BJ (cell line): ENCODE measurements at regions not wholly inside any gene's neighbourhood (a gene's known extent, or its start where the extent isn't known, plus 50 kb on each side); places are given as distances from the start of the nearest gene placed in this dataset.

Experiments used
- CTCF ChIA-PET: fragments of 350-600 bp; formaldehyde crosslinking; extraction: SDS; loops from one replicate; lab custom pipeline; 2021; ENCODE audit warnings: antibody characterized with exemption, inconsistent platforms; lab: Yijun Ruan, JAX
- POLR2A ChIA-PET: fragments of 300-600 bp; sonication (Branson Sonifier 250); formaldehyde crosslinking; extraction: SDS; loops from one replicate; lab custom pipeline; 2021; ENCODE audit warnings: antibody characterized with exemption; lab: Charles Lee
- DNase-seq: peaks from one replicate; pipeline ENCODE4 v3.0.0-alpha.2; 2011; ENCODE audit warnings: low read depth
- H3K27me3 ChIP-seq: 2 replicates; pipeline ENCODE4 v1.6.0; 2011; ENCODE audit warnings: low read length; ENCODE audit not compliant: control insufficient read depth, insufficient read depth
- H3K36me3 ChIP-seq: 2 replicates; pipeline ENCODE4 v1.5.1; 2011; ENCODE audit warnings: low read length; ENCODE audit not compliant: control insufficient read depth, insufficient read depth
- H3K4me3 ChIP-seq: 2 replicates; pipeline ENCODE4 v1.5.1; 2011; ENCODE audit warnings: low read depth, mild to moderate bottlenecking, control low read depth, low read length
- TF ChIP-seq, protein P1 (sequence below): IDR thresholded peaks from 2 replicates; pipeline ENCODE4 v1.5.1; 2011; ENCODE audit warnings: low read depth, mild to moderate bottlenecking, control low read depth, inconsistent platforms, low read length, moderate library complexity; ENCODE audit not compliant: insufficient read depth

DNA sequence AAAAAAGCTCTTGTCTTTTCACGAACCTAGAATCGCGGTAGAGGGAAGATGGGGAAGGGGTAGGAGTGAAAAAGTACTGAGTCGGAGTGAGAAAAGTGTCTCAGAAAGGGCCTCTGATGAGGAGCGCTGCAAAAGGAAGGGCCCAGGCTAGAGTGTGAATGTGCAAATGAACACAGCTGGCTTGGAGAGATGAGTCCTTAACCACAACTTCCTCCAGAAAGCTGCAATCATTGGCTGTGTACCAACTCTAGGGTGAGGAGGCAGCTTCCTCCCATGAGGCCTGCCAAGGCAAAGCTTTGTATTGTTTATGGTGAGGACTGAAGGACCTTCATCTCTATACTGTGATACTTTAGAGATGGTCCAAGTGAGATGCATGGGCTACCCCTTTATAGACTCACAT lies 566.9 kb upstream of the ANO5 start:
- no peak for DNase-seq
- Histone ChIP-seq H3K27me3 (no peaks in the 10 kb centered on the region), H3K4me3 (no peak overlapping the region), H3K36me3 (no peaks in the 10 kb centered on the region)
- TF ChIP-seq, protein P1, sequence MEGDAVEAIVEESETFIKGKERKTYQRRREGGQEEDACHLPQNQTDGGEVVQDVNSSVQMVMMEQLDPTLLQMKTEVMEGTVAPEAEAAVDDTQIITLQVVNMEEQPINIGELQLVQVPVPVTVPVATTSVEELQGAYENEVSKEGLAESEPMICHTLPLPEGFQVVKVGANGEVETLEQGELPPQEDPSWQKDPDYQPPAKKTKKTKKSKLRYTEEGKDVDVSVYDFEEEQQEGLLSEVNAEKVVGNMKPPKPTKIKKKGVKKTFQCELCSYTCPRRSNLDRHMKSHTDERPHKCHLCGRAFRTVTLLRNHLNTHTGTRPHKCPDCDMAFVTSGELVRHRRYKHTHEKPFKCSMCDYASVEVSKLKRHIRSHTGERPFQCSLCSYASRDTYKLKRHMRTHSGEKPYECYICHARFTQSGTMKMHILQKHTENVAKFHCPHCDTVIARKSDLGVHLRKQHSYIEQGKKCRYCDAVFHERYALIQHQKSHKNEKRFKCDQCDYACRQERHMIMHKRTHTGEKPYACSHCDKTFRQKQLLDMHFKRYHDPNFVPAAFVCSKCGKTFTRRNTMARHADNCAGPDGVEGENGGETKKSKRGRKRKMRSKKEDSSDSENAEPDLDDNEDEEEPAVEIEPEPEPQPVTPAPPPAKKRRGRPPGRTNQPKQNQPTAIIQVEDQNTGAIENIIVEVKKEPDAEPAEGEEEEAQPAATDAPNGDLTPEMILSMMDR = no peak
- ChIA-PET POLR2A (interaction anchor here (0.6 kb wide), 1 partner anchor 27 kb away, joined by 4 read pairs; no protein-coding TSS in a partner anchor), CTCF (no interaction called here)

DNA sequence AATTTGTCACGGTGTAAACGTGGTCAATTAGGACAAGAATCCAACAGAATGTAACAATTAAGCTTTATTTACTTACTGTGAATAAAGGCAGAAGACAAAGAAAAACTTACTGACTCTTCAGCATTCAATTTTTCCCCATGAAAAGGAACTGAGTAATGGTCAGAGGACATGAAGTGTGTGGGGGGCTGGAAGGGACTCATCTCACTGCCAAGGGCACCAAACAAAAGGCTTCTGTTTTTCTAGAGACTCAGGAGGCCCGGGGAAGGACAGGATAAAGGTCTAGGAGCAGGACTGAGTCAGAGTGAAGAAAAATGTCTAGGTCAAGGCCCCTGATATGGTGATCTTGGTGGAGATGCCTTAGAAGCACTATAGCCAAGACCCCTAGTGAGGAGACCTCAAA lies 564.2 kb upstream of the ANO5 start:
- CTCF ChIA-PET = no interaction called here
- Histone ChIP-seq H3K36me3 (no peaks in the 10 kb centered on the region), H3K27me3 (no peaks in the 10 kb centered on the region), H3K4me3 (no peak overlapping the region)
- no peak for DNase-seq
- TF ChIP-seq, protein P1 = no peak
- POLR2A ChIA-PET = no interaction called here

DNA sequence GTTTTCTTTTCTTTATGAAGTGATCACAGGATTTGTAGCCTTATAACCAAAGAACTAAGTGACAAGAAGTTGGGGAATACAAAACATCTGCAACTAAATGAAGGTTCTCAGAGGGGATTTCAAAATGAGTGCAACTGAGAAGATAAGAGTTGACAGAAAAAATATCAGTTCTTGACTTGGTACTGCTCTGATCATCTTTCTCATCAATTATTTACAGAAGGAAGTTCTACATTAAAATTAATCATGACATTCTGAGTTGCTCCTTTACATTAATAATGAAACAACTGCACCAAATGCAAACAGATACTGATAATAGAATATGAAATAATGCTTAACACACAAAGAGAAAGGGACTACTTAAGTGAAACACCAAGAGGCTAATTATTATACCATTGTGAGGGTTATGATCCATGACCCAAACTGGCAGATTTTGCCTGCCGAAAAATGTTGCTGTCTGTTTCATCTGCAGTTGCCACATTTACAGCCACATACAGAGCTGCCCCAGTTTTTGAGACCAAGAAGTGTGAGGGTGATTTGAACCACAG lies 561.9 kb upstream of the ANO5 start:
- DNase-seq = no peak
- Histone ChIP-seq H3K4me3 (no peak overlapping the region), H3K27me3 (no peaks in the 10 kb centered on the region), H3K36me3 (no peaks in the 10 kb centered on the region)
- TF ChIP-seq, protein P1 = no peak
- CTCF ChIA-PET = no interaction called here
- POLR2A ChIA-PET = no interaction called here

DNA sequence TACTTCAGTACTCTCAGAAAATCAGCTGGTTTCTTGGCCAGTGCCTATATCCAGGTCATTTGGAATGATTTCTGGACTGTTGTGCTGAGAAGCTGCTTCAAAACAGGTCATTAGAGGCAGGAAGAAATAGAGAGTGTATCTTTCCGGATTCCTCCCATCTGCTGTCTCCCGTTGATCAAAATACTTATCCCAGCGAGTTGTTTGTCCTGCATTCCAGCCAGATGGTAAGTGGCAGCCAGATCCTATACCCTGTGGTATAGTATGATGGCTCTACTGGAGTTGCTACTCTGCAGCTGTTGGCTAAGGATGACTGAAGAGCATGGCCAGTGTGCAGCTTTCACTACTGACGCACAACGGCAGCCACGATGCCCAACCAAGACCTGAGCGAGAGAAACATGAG lies 560.9 kb upstream of the ANO5 start:
- Histone ChIP-seq H3K4me3 (no peak overlapping the region), H3K36me3 (no peaks in the 10 kb centered on the region), H3K27me3 (no peaks in the 10 kb centered on the region)
- no peak for DNase-seq
- POLR2A ChIA-PET = no interaction called here
- TF ChIP-seq, protein P1 = no peak
- CTCF ChIA-PET = no interaction called here

DNA sequence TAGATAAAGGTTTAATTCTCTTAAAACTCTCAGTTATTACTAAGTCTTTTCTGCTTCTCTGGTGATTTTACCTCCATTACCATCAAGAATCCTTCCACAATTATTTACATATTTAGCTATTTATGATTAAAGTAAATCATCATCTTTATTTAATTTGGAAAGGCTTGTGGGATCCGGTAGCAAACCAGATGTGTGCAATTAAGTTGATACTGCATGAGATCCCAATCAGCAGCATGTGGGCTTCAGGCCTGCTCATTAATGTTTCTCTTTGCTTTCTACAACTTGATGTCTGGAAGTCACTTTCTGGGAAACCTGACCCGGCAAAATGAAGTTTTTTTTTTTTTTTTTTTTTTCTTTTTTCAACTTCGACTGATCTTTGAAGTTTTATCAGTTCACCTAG lies 558.4 kb upstream of the ANO5 start:
- H3K36me3 ChIP-seq = no peaks in the 10 kb centered on the region
- POLR2A ChIA-PET = no interaction called here
- CTCF ChIA-PET = interaction anchor here (0.6 kb wide), 1 partner anchor 70 kb away, joined by 4 read pairs; no protein-coding TSS in a partner anchor

More for the DNA sequence above, 558.4 kb upstream of the ANO5 start:
- no peak for DNase-seq
- Histone ChIP-seq H3K27me3 (no peaks in the 10 kb centered on the region), H3K4me3 (no peak overlapping the region)
- TF ChIP-seq, protein P1 = no peak
